ENCODE measurements at regions not wholly inside any gene's neighbourhood (a gene's known extent, or its start where the extent isn't known, plus 50 kb on each side); places are given as distances from the start of the nearest gene placed in this dataset.

DNA sequence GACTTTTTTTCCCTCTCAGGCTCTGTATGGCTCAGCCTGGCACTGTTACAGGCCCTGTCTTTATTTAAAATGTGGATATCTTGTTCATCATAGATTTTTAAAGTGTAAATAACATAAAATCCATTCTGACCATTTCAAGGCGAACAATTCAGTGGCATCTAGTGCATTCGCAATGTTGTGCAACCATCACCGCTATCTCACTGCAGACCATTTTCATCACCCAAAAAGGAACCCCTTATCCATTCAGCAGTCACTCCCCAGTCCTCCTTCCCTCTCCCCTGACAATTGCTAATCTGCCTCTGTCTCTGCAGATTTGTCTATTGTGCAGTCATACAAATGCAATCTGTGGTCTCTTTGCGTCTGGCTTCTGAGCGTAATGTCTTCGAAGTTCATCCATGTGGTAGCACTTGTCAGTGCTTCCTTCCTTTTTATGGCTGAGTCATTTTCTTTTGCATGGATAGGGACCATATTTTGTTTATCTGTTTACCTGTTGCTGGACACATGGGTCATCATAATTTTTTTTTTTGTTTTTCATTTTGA lies 148.8 kb upstream of the LHX5 start:
- no peak for DNase-seq (ENCODE audit: low read depth)
- TF ChIP-seq, protein P1, sequence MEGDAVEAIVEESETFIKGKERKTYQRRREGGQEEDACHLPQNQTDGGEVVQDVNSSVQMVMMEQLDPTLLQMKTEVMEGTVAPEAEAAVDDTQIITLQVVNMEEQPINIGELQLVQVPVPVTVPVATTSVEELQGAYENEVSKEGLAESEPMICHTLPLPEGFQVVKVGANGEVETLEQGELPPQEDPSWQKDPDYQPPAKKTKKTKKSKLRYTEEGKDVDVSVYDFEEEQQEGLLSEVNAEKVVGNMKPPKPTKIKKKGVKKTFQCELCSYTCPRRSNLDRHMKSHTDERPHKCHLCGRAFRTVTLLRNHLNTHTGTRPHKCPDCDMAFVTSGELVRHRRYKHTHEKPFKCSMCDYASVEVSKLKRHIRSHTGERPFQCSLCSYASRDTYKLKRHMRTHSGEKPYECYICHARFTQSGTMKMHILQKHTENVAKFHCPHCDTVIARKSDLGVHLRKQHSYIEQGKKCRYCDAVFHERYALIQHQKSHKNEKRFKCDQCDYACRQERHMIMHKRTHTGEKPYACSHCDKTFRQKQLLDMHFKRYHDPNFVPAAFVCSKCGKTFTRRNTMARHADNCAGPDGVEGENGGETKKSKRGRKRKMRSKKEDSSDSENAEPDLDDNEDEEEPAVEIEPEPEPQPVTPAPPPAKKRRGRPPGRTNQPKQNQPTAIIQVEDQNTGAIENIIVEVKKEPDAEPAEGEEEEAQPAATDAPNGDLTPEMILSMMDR (IDR thresholded peaks at IDR 0.05; ENCODE audit: low read length, missing control alignments): no peak
- no peak overlapping the region for H3K4me3 ChIP-seq (replicated peaks; ENCODE audit: low read depth, low read length)

DNA sequence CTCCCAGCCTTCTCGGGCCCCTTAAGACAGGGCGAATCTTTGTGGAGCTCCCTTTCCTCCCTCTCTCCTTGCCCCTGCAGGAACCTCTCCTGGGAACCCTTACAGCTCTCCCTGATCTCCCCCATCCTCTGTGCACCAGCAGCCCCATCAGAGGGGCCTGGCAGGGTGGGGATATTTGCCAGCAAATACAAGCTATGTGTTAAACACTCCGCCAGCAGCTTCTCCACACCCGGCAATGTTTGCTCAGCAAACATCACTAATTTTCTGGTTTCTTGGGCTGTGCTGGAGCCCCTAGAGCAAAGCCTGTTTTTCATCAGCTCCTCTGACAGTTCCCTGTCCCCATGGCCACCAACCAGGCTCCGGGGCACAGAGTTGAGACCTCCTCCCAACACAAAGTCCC lies 147.5 kb upstream of the LHX5 start:
- TF ChIP-seq, protein P1 (IDR thresholded peaks at IDR 0.05; ENCODE audit: low read length, missing control alignments): no peak
- H3K4me3 ChIP-seq (replicated peaks; ENCODE audit: low read depth, low read length): no peak overlapping the region
- DNase-seq (ENCODE audit: low read depth): no peak

DNA sequence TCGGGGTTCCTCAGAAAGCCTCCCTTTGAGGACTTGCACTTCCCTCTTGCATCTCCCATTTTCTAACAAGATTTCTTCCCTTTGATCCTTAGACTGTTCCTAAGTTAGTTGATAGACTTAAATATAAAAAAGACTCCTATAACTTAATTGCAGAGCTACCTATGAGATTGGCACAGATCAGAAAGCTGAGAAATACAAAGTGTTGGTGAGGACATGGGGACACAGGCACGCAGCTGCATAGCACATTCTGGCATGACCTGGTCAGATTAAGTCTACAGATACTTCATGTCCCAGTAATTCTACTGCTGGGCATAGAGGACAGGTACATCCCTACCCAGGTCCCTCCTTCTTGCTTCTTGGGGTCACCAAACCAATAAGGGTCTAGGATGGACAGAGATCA lies 141.7 kb upstream of the LHX5 start:
- TF ChIP-seq, protein P1 (IDR thresholded peaks at IDR 0.05; ENCODE audit: low read length, missing control alignments): no peak
- DNase-seq (ENCODE audit: low read depth): no peak
- no peak overlapping the region for H3K4me3 ChIP-seq (replicated peaks; ENCODE audit: low read depth, low read length)

DNA sequence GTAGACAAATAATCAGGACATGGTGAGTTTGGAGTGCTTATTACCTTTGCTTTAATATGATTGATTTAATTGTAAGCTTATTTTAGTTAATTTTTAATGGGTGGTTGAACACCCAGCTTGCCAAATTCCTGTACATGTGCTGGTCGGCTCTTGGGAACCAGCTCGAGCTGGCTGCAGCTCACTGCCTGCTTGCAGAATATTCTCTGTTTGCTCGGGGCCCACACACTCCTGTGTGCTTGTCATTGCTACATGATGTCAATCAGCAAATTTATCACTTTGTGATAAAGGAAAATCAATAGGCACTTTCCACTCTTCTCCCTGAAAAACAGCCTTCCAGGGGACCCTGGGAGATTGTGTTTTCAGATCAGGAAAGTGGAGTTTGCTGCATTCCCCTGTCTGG lies 141.1 kb upstream of the LHX5 start:
- H3K4me3 ChIP-seq (replicated peaks; ENCODE audit: low read depth, low read length): no peak overlapping the region
- no peak for DNase-seq (ENCODE audit: low read depth)
- TF ChIP-seq, protein P1 (IDR thresholded peaks at IDR 0.05; ENCODE audit: low read length, missing control alignments): no peak

DNA sequence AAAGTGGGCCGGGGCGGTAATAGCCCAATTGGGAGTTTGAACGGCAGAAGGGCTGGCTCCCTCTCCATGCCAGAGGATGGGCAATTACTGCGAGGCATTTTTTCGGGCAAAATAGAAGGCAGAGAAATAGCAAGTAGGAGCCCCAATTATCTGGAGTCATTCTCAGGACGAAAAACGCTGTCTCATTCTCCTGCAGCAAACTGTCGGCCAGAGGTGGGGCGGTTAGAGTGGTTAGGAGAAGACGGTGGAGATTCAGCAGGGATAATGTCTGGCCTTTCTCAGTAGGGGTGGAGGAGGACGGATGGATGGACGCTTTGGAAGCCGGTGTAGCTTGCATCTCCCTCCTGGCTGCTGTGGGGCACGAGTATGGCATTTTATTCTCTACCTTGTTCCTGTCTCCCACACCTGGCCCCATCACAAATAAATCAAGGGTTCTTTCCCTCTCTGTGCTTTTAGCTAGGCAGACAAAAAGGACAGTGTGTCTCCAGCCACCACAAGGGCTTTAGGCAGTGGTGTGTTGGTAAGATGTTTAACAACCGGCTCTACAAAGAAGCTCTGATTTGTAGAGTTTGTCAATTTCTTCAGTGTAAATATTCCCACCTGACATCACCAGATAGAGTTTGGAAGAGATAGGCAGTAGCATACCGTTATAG lies 140.5 kb upstream of the LHX5 start:
- DNase-seq (ENCODE audit: low read depth): no peak
- H3K4me3 ChIP-seq (replicated peaks; ENCODE audit: low read depth, low read length): no peak overlapping the region
- TF ChIP-seq, protein P1 (IDR thresholded peaks at IDR 0.05; ENCODE audit: low read length, missing control alignments): no peak

DNA sequence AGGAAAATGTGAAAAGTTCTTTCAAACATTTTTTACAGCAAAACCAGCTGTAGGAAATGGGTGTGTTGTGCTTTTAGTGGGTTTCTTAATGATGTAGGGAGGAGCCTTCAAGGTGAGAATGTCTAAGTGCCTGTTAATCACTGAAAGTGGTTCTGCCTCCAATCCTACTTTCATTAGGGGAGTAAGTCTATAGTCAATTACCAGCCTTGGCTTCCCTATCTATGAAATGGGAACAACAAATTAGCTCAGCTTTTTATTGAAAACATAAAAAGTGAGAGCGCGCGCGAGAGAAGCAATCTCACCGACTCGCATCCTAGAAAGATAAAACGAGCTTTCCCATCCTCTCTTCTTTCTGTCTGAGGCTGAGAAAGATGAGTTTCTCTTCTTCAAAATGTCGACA lies 140.0 kb upstream of the LHX5 start:
- no peak overlapping the region for H3K4me3 ChIP-seq (replicated peaks; ENCODE audit: low read depth, low read length)
- TF ChIP-seq, protein P1 (IDR thresholded peaks at IDR 0.05; ENCODE audit: low read length, missing control alignments): no peak
- no peak for DNase-seq (ENCODE audit: low read depth)

DNA sequence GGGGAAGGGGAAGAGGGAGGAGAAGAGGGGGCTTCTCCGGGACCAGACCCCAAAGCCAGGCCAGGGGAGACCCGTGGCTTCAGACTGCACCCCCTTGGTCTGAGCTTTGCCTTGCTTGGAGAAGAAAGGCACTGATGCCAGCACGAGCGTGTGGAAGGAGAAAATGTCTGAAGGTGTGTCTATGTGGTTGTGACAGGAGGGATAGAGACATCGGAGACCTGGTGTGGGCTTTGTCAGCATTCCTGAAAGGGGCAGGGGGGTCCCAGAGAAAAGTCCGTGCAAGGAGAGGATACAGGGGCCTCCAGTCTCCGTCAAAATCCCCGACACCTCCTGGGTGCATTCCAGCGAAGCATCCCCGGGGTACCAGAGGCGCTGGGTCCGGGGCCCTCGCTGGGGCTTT lies 139.0 kb upstream of the LHX5 start:
- TF ChIP-seq, protein P1 (IDR thresholded peaks at IDR 0.05; ENCODE audit: low read length, missing control alignments): no peak
- no peak overlapping the region for H3K4me3 ChIP-seq (replicated peaks; ENCODE audit: low read depth, low read length)
- DNase-seq (ENCODE audit: low read depth): no peak
